ENCODE measurements at regions not wholly inside any gene's neighbourhood (a gene's known extent, or its start where the extent isn't known, plus 50 kb on each side); places are given as distances from the start of the nearest gene placed in this dataset.

DNA sequence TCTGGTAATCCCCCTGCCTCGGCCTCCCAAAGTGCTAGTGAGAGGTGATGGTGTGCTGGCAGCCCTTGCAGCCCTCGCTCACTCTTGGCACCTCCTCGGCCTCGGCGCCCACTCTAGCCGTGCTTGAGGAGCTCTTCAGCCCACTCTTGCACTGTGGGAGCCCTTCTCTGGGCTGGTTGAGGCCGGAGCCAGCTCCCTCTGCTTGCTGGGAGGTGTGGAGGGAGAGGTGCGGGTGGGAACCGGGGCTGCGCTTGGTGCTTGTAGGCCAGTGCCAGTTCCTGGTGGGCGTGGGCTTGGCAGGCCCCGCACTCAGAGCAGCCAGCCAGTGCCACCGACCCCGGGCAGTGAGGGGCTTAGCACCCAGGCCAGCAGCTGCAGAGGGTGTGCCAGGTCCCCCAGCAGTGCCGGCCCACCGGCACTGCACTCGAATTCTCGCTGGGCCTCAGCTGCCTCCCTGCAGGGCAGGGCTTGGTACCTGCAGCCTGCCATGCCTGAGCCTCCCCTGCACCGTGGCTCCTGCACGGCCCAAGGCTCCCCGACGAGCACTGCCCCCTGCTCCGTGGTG, 189.0 kb upstream of the ASCC3 start:
- 74 to 91% (median 89%) methylated on average over 6 to 23 of the region's 23 CpGs for WGBS, 4 donors
- Histone ChIP-seq H3K36me3 (no peaks in the 10 kb centered on the region), H3K27ac (no peak overlapping the region), H3K9me3 (peaks cover 0 to 39% (median 2%) of the 10 kb centered on the region in 12 donors), H3K4me1 (no peaks in the 10 kb centered on the region), H3K27me3 (no peaks in the 10 kb centered on the region), H3K4me3 (no peak overlapping the region)
- intact Hi-C loops (cut with DNase I), result no loop called here
- ATAC-seq, result no peak
- no peak for DNase-seq
- TF ChIP-seq POLR2A (IDR thresholded peaks at IDR 0.05) (no peak), CTCF (IDR thresholded peaks at IDR 0.05) (no peak)

- peaks cover 0 to 19% (median 2%) of the 10 kb centered on the region in 12 donors for H3K9me3 ChIP-seq
- ATAC-seq (no peak), DNase-seq (no peak)
- H3K36me3 ChIP-seq, result no peaks in the 10 kb centered on the region
- H3K27me3 ChIP-seq, result no peaks in the 10 kb centered on the region
- no peaks in the 10 kb centered on the region for H3K4me1 ChIP-seq
- intact Hi-C loops (cut with DNase I), result no loop called here
- no peak overlapping the region for H3K4me3 ChIP-seq
- no peak overlapping the region for H3K27ac ChIP-seq
- TF ChIP-seq CTCF (IDR thresholded peaks at IDR 0.05) (no peak), POLR2A (IDR thresholded peaks at IDR 0.05) (no peak)
These were observed 196.2 kb upstream of the ASCC3 start for GRCh38 chr6:101077344-101077743.

DNA sequence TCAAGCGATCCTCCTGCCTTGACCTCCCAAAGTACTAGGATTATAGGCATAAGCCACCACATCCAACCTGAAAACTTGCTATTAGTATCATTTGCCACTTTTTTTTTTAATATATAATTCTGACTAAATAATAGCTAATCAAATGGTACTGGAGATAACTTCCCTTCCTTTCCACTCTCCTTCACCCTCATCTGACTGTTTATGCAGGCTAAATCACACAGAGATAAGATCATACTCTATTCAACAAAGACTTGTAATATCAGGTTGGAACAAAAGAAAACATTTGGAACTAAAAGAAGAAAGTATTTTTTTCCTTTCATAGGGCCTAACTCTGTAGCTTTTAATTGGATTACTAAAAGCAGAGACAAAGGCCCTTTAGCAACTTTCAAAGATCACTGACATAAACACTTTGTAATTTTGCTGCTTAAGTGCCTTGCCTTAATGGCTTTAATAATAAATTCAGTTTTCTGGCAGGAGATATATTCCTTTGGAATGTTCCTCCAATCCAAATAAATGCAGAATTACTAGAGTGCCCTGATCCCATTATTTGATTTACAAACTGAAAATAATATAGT, 198.7 kb upstream of the ASCC3 start:
- no peaks in the 10 kb centered on the region for H3K27me3 ChIP-seq
- H3K36me3 ChIP-seq, result no peaks in the 10 kb centered on the region
- WGBS, 4 donors, result 46 to 98% (median 89%) methylated on average over 1 of the region's 1 CpG
- ATAC-seq (no peak), DNase-seq (no peak)
- no peak overlapping the region for H3K27ac ChIP-seq
- H3K4me1 ChIP-seq, result no peaks in the 10 kb centered on the region
- TF ChIP-seq POLR2A (IDR thresholded peaks at IDR 0.05), result no peak
- TF ChIP-seq CTCF (IDR thresholded peaks at IDR 0.05), result no peak
- peaks cover 0 to 19% (median 2%) of the 10 kb centered on the region in 12 donors for H3K9me3 ChIP-seq
- intact Hi-C loops (cut with DNase I), result no loop called here
- no peak overlapping the region for H3K4me3 ChIP-seq

DNA sequence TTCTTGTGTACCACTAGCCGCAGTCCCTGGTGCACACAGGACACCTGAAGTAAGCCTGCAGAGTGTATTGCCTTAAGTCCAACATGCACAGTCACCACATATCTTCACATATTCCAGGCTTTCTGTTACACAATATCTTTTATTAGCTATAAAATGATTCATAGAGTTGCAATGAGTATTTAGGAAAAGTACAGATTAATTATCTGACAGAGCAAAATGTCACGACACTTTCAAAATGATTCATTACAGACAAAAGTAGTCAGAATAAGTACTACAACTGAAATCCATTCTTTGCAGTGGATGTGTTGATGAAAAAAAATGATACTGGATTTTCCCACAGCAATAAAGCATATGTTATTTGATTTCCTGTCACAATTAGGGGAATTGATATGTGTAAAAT, 199.5 kb upstream of the ASCC3 start:
- H3K9me3 ChIP-seq, result peaks cover 0 to 19% (median 2%) of the 10 kb centered on the region in 12 donors
- no peak overlapping the region for H3K27ac ChIP-seq
- DNase-seq (no peak), ATAC-seq (no peak)
- no peaks in the 10 kb centered on the region for H3K4me1 ChIP-seq
- no peak overlapping the region for H3K4me3 ChIP-seq
- WGBS, 4 donors, result 84 to 91% (median 85%) methylated on average over 2 of the region's 2 CpGs
- TF ChIP-seq POLR2A (IDR thresholded peaks at IDR 0.05) (no peak), CTCF (IDR thresholded peaks at IDR 0.05) (no peak)
- H3K27me3 ChIP-seq, result no peaks in the 10 kb centered on the region
- intact Hi-C loops (cut with DNase I), result no loop called here
- no peaks in the 10 kb centered on the region for H3K36me3 ChIP-seq

Measured in heart left ventricle (tissue), 16 donors.